ENCODE measurements at regions not wholly inside any gene's neighbourhood (a gene's known extent, or its start where the extent isn't known, plus 50 kb on each side); places are given as distances from the start of the nearest gene placed in this dataset.
"Not testable (repeated sequence)": the region's sequence is repeated elsewhere in the genome, so short reads cannot be mapped to it uniquely, and the experiment has no call there.

DNA sequence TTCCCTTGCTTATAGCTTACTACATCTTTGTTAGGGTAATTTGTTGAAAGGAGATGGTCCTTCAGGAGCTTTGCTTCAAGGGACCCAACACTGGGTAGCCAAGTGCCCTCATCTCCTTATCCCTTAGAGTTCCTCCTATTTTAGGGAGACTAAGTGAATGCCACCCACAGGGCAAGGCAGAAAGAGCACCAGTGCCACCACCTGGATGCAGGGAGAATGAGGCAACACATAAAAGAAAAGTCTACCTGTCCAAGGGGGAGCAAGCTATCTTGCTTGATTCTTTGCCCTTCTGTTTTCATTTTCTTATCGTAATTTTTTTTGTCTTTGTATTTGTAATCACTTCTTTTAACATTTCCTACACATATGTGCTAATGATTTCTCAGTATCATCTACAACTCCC is 205.5 kb downstream of the NPR3 start:
- CTCF ChIA-PET, result no interaction called here
- POLR2A ChIA-PET, result no interaction called here

GRCh38 chr5:32928761-32929160 is 217.6 kb downstream of the NPR3 start:
- ChIA-PET POLR2A (no interaction called here), CTCF (no interaction called here)

- POLR2A ChIA-PET, CTCF ChIA-PET: not testable (repeated sequence)
Measured at GRCh38 chr5:32931438-32931837, 220.3 kb downstream of the NPR3 start.

GRCh38 chr5:32932241-32932935 is 221.3 kb downstream of the NPR3 start:
- CTCF ChIA-PET, result no interaction called here
- POLR2A ChIA-PET, result no interaction called here

GRCh38 chr5:32933692-32934091 is 222.6 kb downstream of the NPR3 start:
- CTCF ChIA-PET, result no interaction called here

GRCh38 chr5:32934529-32934928 is 223.4 kb downstream of the NPR3 start:
- ChIA-PET POLR2A (no interaction called here), CTCF (no interaction called here)

More at GRCh38 chr5:32933692-32934091, 222.6 kb downstream of the NPR3 start:
- POLR2A ChIA-PET, result no interaction called here

GRCh38 chr5:32935283-32935682 is 224.2 kb downstream of the NPR3 start:
- POLR2A ChIA-PET, result no interaction called here
- CTCF ChIA-PET, result no interaction called here

GRCh38 chr5:32936329-32936728 is 225.2 kb downstream of the NPR3 start:
- POLR2A ChIA-PET, result no interaction called here
- CTCF ChIA-PET, result no interaction called here

DNA sequence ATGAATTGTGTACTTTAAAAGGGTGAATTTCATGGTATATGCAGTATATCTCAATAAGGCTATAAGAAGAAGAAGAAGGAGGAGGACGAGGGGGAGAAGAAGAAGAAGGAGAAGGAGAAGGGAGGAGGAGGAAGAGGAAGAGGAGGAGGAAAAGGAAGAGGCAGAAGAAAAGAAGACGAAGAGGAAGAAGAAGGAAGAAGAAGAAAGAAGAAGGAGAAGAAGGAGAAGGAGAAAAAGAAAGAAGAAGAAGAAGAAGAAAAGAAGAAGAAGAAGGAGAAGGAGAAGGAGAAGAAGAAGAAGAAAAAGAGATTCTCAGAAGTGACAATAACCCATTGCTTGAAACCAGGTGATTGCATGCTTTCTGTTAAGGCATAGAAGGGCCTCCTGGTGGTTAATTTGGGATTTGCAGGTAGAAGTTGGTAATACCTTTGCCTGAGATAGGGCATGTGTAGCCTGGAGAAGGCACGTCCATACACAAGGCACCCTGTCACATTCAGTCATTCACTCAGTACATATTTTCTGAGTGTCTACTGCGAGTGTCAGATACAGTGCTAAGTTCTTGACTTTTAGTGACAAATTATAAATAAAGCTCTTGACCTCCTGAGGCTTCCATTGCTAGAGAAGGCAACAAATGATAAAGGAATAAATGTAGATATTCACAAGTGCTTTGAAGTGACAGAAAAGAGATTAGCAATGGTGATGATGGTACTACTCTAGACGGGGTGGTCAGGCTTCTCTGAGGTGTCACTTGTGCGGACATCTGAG is 231.3 kb downstream of the NPR3 start:
- ChIA-PET CTCF (no interaction called here), POLR2A (no interaction called here)

- POLR2A ChIA-PET, result no interaction called here
- CTCF ChIA-PET, result no interaction called here
Measured at GRCh38 chr5:32949286-32949970, 238.3 kb downstream of the NPR3 start.

- ChIA-PET POLR2A (no interaction called here), CTCF (no interaction called here)
Measured at GRCh38 chr5:32951003-32951402, 239.9 kb downstream of the NPR3 start.

GRCh38 chr5:32951878-32952277 is 240.8 kb downstream of the NPR3 start:
- POLR2A ChIA-PET, result no interaction called here

GRCh38 chr5:32952421-32952820 is 241.3 kb downstream of the NPR3 start:
- POLR2A ChIA-PET, CTCF ChIA-PET: not testable (repeated sequence)

More at GRCh38 chr5:32951878-32952277, 240.8 kb downstream of the NPR3 start:
- CTCF ChIA-PET, result no interaction called here

DNA sequence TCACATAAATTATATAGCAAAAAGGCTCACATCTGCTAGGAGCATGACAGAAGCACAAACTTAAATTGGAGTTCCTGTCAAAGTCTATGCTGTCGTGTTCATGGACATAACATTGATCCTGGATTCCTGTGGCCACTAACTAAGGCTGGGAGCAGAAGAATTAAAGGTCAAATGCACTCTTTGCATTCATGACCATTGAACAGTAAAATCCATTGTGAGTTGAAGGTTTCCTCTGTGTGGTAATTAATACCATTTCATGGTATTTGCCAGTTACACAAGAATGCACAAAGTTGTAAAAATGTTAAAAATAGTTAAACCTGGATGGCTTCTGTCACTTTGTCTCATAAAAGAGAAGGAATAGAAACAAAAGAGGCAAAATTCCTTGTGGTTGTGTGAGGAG is 242.6 kb downstream of the NPR3 start:
- ChIA-PET CTCF (no interaction called here), POLR2A (no interaction called here)

GRCh38 chr5:32955814-32956213 is 244.7 kb downstream of the NPR3 start:
- CTCF ChIA-PET, result no interaction called here
- POLR2A ChIA-PET, result no interaction called here

- POLR2A ChIA-PET, result no interaction called here
- CTCF ChIA-PET, result no interaction called here
Measured at GRCh38 chr5:32960340-32961058, 249.4 kb downstream of the NPR3 start.

GRCh38 chr5:32961059-32961415 is 249.9 kb downstream of the NPR3 start:
- ChIA-PET POLR2A (no interaction called here), CTCF (no interaction called here)

DNA sequence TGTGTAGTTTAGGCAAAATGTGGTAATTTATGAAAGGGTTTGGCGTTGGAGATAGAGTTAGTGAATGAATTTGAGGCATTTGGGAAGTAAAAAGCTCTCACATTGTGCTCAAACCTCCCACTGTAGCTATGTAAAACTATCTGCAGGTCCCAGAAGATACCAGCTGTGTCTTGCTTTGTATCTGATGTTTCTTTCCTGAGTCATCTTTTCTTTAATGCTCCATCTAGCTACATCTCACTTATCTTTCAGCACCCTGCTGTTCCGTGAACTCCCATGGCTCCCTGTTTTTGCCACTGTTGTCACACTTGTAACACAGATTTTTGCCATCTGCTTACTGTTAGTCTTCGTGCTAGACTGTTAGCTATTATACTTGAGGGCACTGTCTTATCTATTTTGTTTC is 253.1 kb downstream of the NPR3 start:
- ChIA-PET POLR2A (no interaction called here), CTCF (no interaction called here)

GRCh38 chr5:32973646-32974045 is 262.5 kb downstream of the NPR3 start:
- ChIA-PET POLR2A (no interaction called here), CTCF (no interaction called here)

DNA sequence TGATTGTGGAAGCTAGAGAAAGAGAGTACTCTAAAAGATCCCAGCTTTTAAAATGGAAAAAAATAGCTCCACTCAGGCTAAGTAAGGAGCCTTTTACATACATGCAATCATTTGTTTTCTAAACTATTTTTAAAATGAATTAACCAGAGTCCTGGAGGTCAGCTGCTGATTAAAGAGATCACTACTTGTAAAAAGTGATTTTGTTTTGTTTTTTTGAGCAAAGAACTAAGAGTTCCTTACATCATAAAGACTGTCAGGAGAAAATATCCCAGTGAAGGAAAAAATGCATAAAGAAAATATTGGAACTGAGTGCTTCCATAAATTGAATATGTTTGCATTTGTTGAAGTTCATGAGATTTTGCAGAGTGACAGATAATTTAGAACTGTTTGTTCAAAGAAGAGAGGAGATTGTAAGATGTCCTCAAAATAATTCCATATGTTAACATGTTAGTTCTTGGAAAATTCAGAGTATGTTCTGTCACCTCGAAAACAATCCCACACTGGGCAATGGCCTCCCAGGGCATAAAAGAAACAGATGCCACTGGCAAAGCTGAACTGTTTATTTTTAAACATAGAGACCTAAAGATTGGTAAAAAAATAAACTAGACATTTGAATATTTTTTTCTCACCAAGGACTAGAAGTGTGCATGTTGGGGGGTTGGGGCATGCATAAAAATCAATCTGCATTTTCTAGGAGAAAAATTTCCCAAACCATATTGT is 264.7 kb downstream of the NPR3 start:
- ChIA-PET POLR2A (no interaction called here), CTCF (no interaction called here)
